HCT116 (cell line): ENCODE measurements at regions not wholly inside any gene's neighbourhood (a gene's known extent, or its start where the extent isn't known, plus 50 kb on each side); places are given as distances from the start of the nearest gene placed in this dataset.

ENCODE experiments used
- ATAC-seq: fragments of 200-7000 bp; cut with Tn5 transposase; 2 replicates; pipeline ENCODE4 v1.9.1; 2020; ENCODE audit warnings: mild to moderate bottlenecking, moderate library complexity
- BruUV-seq: library from RNA; stranded (reverse); fragments of 400-500 nt; replicated peaks from 2 replicates; lab custom pipeline; 2021; lab: Mats Ljungman, UMichigan
- CTCF ChIA-PET: fragments of 300-600 bp; sonication (Branson Sonifier 250); formaldehyde crosslinking; loops from one replicate; lab custom pipeline; 2021; ENCODE audit warnings: antibody characterized with exemption; lab: Charles Lee
- POLR2A ChIA-PET: fragments of 300-600, 350-600 bp; sonication (Branson Sonifier 250); formaldehyde crosslinking; loops from one replicate; lab custom pipeline; 2021; ENCODE audit warnings: antibody characterized with exemption; lab: Charles Lee
- RAD21 ChIA-PET, 2 experiments: fragments of 300-600 bp; sonication (Branson Sonifier 250); formaldehyde crosslinking; loops; one replicate each; lab custom pipeline; 2023; ENCODE audit warnings: low total read pairs in 2 of 2; ENCODE audit not compliant: uncharacterized antibody in 2 of 2, unreplicated experiment in 2 of 2, low non-redundant PET in 1 of 2; lab: Charles Lee
- DNase-seq: peaks from one replicate; pipeline ENCODE4 v3.0.0-alpha.2; 2010; ENCODE audit warnings: low read depth, low spot score
- H2AFZ ChIP-seq: fragments of 200-600 bp; shearing (Covaris generic), sonication (generic); 2 replicates; pipeline ENCODE4 v1.6.1; 2017; ENCODE audit warnings: low read depth, mixed run types, mixed read lengths, antibody characterized with exemption, low read length; ENCODE audit not compliant: poor library complexity, severe bottlenecking
- H3K27ac ChIP-seq: 2 replicates; pipeline ENCODE4 v1.5.1; 2012; ENCODE audit warnings: low read depth, low read length
- H3K27me3 ChIP-seq: fragments of 200-600 bp; sonication (generic); 2 replicates; pipeline ENCODE4 v1.6.1; 2016; ENCODE audit warnings: mixed run types, low read length, mixed read lengths; ENCODE audit not compliant: insufficient read depth
- H3K36me3 ChIP-seq, 2 experiments: fragments of 200-500 bp in 1 of 2; fragments of 200-600 bp in 1 of 2; sonication (Bioruptor generic) in 1 of 2; sonication (generic) in 1 of 2; 2 replicates each; pipeline versions ENCODE4 v1.5.1 to v1.6.1; 2014 to 2016; ENCODE audit warnings: low read length in 2 of 2, inconsistent platforms in 1 of 2, mixed read lengths in 1 of 2, mixed run types in 1 of 2; ENCODE audit not compliant: insufficient read depth in 2 of 2, control insufficient read depth in 1 of 2
- H3K4me1 ChIP-seq, 2 experiments: fragments of 200-600 bp in 1 of 2; sonication (generic) in 1 of 2; 2 replicates each; pipeline versions ENCODE4 v1.5.1 to v1.6.1; 2012 to 2017; ENCODE audit warnings: low read length in 2 of 2, inconsistent platforms in 1 of 2, mild to moderate bottlenecking in 1 of 2, mixed read lengths in 1 of 2, mixed run types in 1 of 2, moderate library complexity in 1 of 2; ENCODE audit not compliant: insufficient read depth in 2 of 2, control insufficient read depth in 1 of 2
- H3K4me2 ChIP-seq: fragments of 200-600 bp; sonication (generic); 2 replicates; pipeline ENCODE4 v1.6.1; 2017; ENCODE audit warnings: mixed run types, low read length, mixed read lengths
- H3K4me3 ChIP-seq, 2 experiments: fragments of 200-600 bp in 1 of 2; sonication (generic) in 1 of 2; replicated peaks in 1 of 2; 2 replicates each; pipeline ENCODE4 v1.5.1; 2011 to 2016; ENCODE audit warnings: low read length in 2 of 2, control low read depth in 1 of 2, low read depth in 1 of 2, mild to moderate bottlenecking in 1 of 2, mixed read lengths in 1 of 2, mixed run types in 1 of 2
- H3K79me2 ChIP-seq: fragments of 200-600 bp; sonication (generic); 2 replicates; pipeline ENCODE4 v1.6.1; 2017; ENCODE audit warnings: mild to moderate bottlenecking, mixed run types, low read length, moderate library complexity, mixed read lengths; ENCODE audit not compliant: insufficient read depth
- H3K9ac ChIP-seq: fragments of 200-600 bp; sonication (generic); 2 replicates; pipeline ENCODE4 v1.6.1; 2016; ENCODE audit warnings: low read length, mixed read lengths
- H3K9me2 ChIP-seq: fragments of 200-600 bp; sonication (generic), shearing (Covaris generic); 2 replicates; pipeline ENCODE4 v1.6.1; 2017; ENCODE audit warnings: mixed run types, mild to moderate bottlenecking, moderate library complexity; ENCODE audit not compliant: insufficient read depth
- H3K9me3 ChIP-seq, 2 experiments: fragments of 200-500 bp in 1 of 2; fragments of 200-600 bp in 1 of 2; sonication (Bioruptor generic) in 1 of 2; sonication (generic) in 1 of 2; 2 replicates each; pipeline ENCODE4 v1.6.1; 2014 to 2017; ENCODE audit warnings: low read length in 2 of 2, mixed read lengths in 2 of 2, inconsistent platforms in 1 of 2, low read depth in 1 of 2, mild to moderate bottlenecking in 1 of 2, mixed run types in 1 of 2, moderate library complexity in 1 of 2; ENCODE audit not compliant: control insufficient read depth in 1 of 2, insufficient read depth in 1 of 2
- H4K20me1 ChIP-seq: fragments of 200-600 bp; sonication (generic), shearing (Covaris generic); 2 replicates; pipeline ENCODE4 v1.6.1; 2017; ENCODE audit warnings: mixed run types, mild to moderate bottlenecking, moderate library complexity; ENCODE audit not compliant: insufficient read depth
- CBX3 ChIP-seq: IDR thresholded peaks from 2 replicates; pipeline ENCODE4 v1.6.1; 2012; ENCODE audit warnings: low read depth
- CEBPB ChIP-seq: IDR thresholded peaks from 2 replicates; pipeline ENCODE4 v1.6.1; 2012; ENCODE audit warnings: low read depth
- EGR1 ChIP-seq: IDR thresholded peaks from 2 replicates; pipeline ENCODE4 v1.6.1; 2012; ENCODE audit warnings: low read depth
- EZH2phosphoT487 ChIP-seq: fragments of 200-600 bp; IDR thresholded peaks from 2 replicates; pipeline ENCODE4 v1.6.1; 2018; ENCODE audit warnings: antibody characterized with exemption, borderline replicate concordance
- JUND ChIP-seq: IDR thresholded peaks from 2 replicates; pipeline ENCODE4 v1.6.1; 2012
- POLR2A ChIP-seq: IDR thresholded peaks from 2 replicates; pipeline ENCODE4 v1.7.0; 2011; ENCODE audit warnings: borderline replicate concordance; ENCODE audit not compliant: insufficient read depth, insufficient read length; ENCODE audit errors: extremely low read depth
- POLR2AphosphoS5 ChIP-seq: IDR thresholded peaks from 2 replicates; pipeline ENCODE4 v1.6.1; 2011; ENCODE audit warnings: mild to moderate bottlenecking, low read depth, low read length, moderate library complexity
- RAD21 ChIP-seq: IDR thresholded peaks from 2 replicates; pipeline ENCODE4 v1.6.1; 2012; ENCODE audit warnings: low read depth, mild to moderate bottlenecking
- REST ChIP-seq: IDR thresholded peaks from 2 replicates; pipeline ENCODE4 v1.6.1; 2012; ENCODE audit warnings: low read depth
- SIN3A ChIP-seq: IDR thresholded peaks from 2 replicates; pipeline ENCODE4 v1.6.1; 2012; ENCODE audit warnings: low read depth
- SP1 ChIP-seq: IDR thresholded peaks from 2 replicates; pipeline ENCODE4 v1.6.1; 2012; ENCODE audit warnings: low read depth
- SRF ChIP-seq: IDR thresholded peaks from 2 replicates; pipeline ENCODE4 v1.6.1; 2012; ENCODE audit warnings: low read depth
- YY1 ChIP-seq: IDR thresholded peaks from 2 replicates; pipeline ENCODE4 v1.6.1; 2011; ENCODE audit warnings: low read length, low read depth, moderate library complexity, mild to moderate bottlenecking; ENCODE audit not compliant: insufficient replicate concordance; ENCODE audit errors: extremely low read depth
- ZBTB33 ChIP-seq: IDR thresholded peaks from 2 replicates; pipeline ENCODE4 v1.6.1; 2011; ENCODE audit warnings: mild to moderate bottlenecking, low read length, moderate library complexity; ENCODE audit not compliant: insufficient replicate concordance; ENCODE audit errors: extremely low read depth
- ZFX ChIP-seq: fragments of 450-650 bp; IDR thresholded peaks from 2 replicates; pipeline ENCODE4 v1.6.1; 2017
- ZNF274 ChIP-seq: fragments of 200-500 bp; sonication (Bioruptor generic); IDR thresholded peaks from 2 replicates; pipeline ENCODE4 v1.6.1; 2014; ENCODE audit warnings: mild to moderate bottlenecking, low read depth, low read length, inconsistent platforms
- intact Hi-C: fragments of 100-400 bp; cut with micrococcal nuclease; formaldehyde crosslinking; loops from 2 replicates; pipeline ENCODE4 v1.10.0; 2022

GRCh38 chr9:73038613-73039012 is 85.8 kb upstream of the ALDH1A1 start:
- RAD21 ChIA-PET: no interaction called here
- TF ChIP-seq EZH2phosphoT487: no peak
- TF ChIP-seq CEBPB: no peak
- Histone ChIP-seq H3K4me3 (no peak overlapping the region), H3K79me2 (no peaks in the 10 kb centered on the region), H3K36me3 (no peaks in the 10 kb centered on the region), H3K27ac (no peak overlapping the region), H3K27me3 (no peaks in the 10 kb centered on the region), H3K9ac (no peak overlapping the region), H3K9me2 (no peaks in the 10 kb centered on the region), H3K4me2 (peak overlapping the region; percentile 12; the same call in 1 of the 2 replicates), H3K4me1 (peaks cover 0 to 12% of the 10 kb centered on the region in 2 experiments; a peak in 2 of 4 replicates), H4K20me1 (no peaks in the 10 kb centered on the region), H2AFZ (no peak overlapping the region), H3K9me3 (no peaks in the 10 kb centered on the region)
- DNase-seq: no peak
- POLR2A ChIA-PET: no interaction called here
- intact Hi-C loops: no loop called here
- no TSS peak for BruUV-seq
- peak; percentile 44 for ATAC-seq
- CTCF ChIA-PET: no interaction called here

GRCh38 chr9:73038089-73038509 is 85.2 kb upstream of the ALDH1A1 start:
- RAD21 ChIA-PET: no interaction called here
- no peak for ATAC-seq
- no peaks in the 10 kb centered on the region for H3K79me2 ChIP-seq
- no TSS peak for BruUV-seq
- no peak overlapping the region for H3K4me3 ChIP-seq
- no peaks in the 10 kb centered on the region for H3K9me2 ChIP-seq
- H4K20me1 ChIP-seq: no peaks in the 10 kb centered on the region
- no peak for DNase-seq
- no peak overlapping the region for H3K27ac ChIP-seq
- H2AFZ ChIP-seq: no peak overlapping the region
- no peak overlapping the region for H3K4me2 ChIP-seq
- CTCF ChIA-PET: interaction anchor here (1.4 kb wide), 1 partner anchor 181 kb away, joined by 3 read pairs; no protein-coding TSS in a partner anchor
- no peak overlapping the region for H3K9ac ChIP-seq
- no peaks in the 10 kb centered on the region for H3K36me3 ChIP-seq
- no peak for TF ChIP-seq ZFX
- TF ChIP-seq RAD21: no peak
- TF ChIP-seq ZNF274: no peak
- no peak for TF ChIP-seq EGR1
- TF ChIP-seq ZBTB33: no peak
- TF ChIP-seq YY1: no peak
- no peak for TF ChIP-seq SP1
- TF ChIP-seq POLR2AphosphoS5: no peak
- no peak for TF ChIP-seq REST
- no peak for TF ChIP-seq SRF
- TF ChIP-seq CBX3: no peak
- no peak for TF ChIP-seq JUND
- no peak for TF ChIP-seq SIN3A
- no peak for TF ChIP-seq POLR2A
- TF ChIP-seq CEBPB: no peak
- H3K9me3 ChIP-seq: no peaks in the 10 kb centered on the region
- POLR2A ChIA-PET: no interaction called here
- intact Hi-C loops: no loop called here
- peaks cover 0 to 12% of the 10 kb centered on the region in 2 experiments; a peak in 2 of 4 replicates for H3K4me1 ChIP-seq
- H3K27me3 ChIP-seq: no peaks in the 10 kb centered on the region
